ENCODE measurements at regions not wholly inside any gene's neighbourhood (a gene's known extent, or its start where the extent isn't known, plus 50 kb on each side); places are given as distances from the start of the nearest gene placed in this dataset.

- H3K4me3 ChIP-seq (replicated peaks in 1 of 2; ENCODE audit: low read depth in 2 of 2, low read length in 2 of 2) = no peak overlapping the region
- DNase-seq (ENCODE audit: low read depth in 2 of 2) = no peak
- no peak for TF ChIP-seq CTCF (IDR thresholded peaks at IDR 0.05; ENCODE audit: low read depth, low read length)
Observed at GRCh38 chr11:27237643-27238042, 125.4 kb downstream of the CCDC34 start.

DNA sequence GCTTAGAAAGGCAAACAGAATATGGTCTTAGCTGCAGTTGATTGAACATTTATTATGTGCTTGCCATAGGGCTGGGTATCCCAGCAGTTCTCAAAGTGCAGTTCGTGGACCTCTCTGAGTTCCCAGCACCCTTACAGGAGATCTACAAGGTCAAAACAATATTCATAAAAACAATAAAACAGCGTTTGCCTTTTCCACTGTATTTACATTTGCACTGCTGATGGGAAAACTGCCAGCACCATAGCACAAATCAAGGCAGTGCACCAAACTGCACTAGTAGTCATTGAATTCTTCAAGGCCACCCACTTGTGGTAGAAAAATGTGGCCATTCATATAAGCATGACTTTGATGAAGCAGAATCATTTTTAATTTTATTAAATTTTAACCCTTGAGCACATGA, 128.1 kb downstream of the CCDC34 start:
- TF ChIP-seq CTCF (IDR thresholded peaks at IDR 0.05; ENCODE audit: low read depth, low read length) = no peak
- H3K4me3 ChIP-seq (replicated peaks in 1 of 2; ENCODE audit: low read depth in 2 of 2, low read length in 2 of 2) = no peak overlapping the region
- no peak for DNase-seq (ENCODE audit: low read depth in 2 of 2)

DNA sequence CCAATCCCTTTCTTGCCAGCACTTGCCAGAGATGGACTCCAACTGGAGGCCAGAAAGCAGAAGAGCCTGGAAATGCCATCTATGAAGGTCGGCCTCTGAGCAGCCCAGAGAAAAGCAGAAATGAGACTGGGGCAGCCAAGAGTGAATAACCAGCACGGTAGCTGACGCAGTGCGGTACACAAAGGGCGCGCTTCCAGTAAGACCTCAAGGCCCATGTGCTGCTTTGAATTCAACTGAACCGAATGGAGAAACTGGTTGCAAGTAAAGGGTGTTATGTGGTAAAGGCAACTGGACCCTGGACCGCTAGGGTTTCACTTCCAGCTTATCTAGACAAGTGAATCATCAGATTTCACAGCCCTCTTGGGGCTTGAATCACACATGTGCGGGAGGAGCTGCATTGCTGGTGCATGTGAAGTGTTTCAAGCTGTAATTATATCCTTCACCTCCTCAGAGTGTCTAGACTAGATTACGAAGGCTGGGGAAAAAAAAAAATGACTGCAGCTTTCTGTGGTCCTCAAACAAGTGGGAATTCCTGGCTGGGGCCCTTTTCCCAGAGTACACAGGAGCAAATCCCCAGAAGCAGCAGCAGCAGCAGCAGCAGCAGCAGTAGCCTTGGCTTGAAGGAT, 128.9 kb downstream of the CCDC34 start:
- H3K4me3 ChIP-seq (replicated peaks in 1 of 2; ENCODE audit: low read depth in 2 of 2, low read length in 2 of 2) = no peak overlapping the region
- TF ChIP-seq CTCF (IDR thresholded peaks at IDR 0.05; ENCODE audit: low read depth, low read length) = no peak
- peak; percentile 91 to 93 for DNase-seq (ENCODE audit: low read depth in 2 of 2)

DNA sequence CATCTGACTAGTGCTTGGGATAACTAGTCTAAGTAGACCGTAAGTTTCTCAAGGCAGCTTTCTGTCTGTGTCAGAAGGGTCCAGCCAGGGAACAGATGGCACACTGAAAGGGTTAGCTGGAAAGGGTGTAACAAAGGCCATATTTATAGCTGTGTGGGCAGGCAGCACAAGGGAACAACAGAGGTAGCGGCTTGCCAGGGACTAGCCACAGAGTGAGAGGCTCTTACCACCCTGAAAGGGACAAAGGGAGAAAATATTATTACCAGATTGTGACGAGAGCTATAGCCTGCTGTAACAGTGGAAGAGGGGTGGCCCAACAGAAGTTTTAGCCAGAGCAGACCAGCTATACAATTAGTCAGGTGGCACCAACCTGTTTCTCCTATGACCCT, 129.4 kb downstream of the CCDC34 start:
- H3K4me3 ChIP-seq (replicated peaks in 1 of 2; ENCODE audit: low read depth in 2 of 2, low read length in 2 of 2) = no peak overlapping the region
- no peak for DNase-seq (ENCODE audit: low read depth in 2 of 2)
- no peak for TF ChIP-seq CTCF (IDR thresholded peaks at IDR 0.05; ENCODE audit: low read depth, low read length)

DNA sequence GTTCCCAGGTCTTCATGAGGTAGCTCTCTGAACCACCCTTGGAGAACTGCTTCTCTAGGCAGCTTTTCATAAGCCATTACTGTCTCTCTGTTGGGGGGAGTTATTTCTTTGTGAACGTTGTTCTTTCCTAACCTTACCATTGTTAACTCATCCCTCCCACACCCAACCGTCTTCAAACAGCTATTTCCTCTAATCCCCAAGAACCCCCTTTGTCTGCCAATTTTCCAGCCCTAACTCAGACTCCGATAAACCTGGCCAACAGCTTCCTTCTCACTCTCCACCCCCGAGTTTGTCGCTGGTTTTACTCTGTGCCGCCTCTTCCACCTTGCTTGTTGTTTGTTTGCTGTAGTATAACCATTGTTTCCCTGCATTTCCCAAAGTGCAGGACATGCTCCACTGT, 131.5 kb downstream of the CCDC34 start:
- DNase-seq (ENCODE audit: low read depth in 2 of 2) = peak in 1 of 2 donors; percentile 42
- H3K4me3 ChIP-seq (replicated peaks in 1 of 2; ENCODE audit: low read depth in 2 of 2, low read length in 2 of 2) = no peak overlapping the region
- no peak for TF ChIP-seq CTCF (IDR thresholded peaks at IDR 0.05; ENCODE audit: low read depth, low read length)

GRCh38 chr11:27230192-27230572, 132.8 kb downstream of the CCDC34 start:
- DNase-seq (ENCODE audit: low read depth in 2 of 2) = no peak
- no peak for TF ChIP-seq CTCF (IDR thresholded peaks at IDR 0.05; ENCODE audit: low read depth, low read length)

More at GRCh38 chr11:27230192-27230572, 132.8 kb downstream of the CCDC34 start:
- no peak overlapping the region for H3K4me3 ChIP-seq (replicated peaks in 1 of 2; ENCODE audit: low read depth in 2 of 2, low read length in 2 of 2)

All from cardiac fibroblast (primary cell).